HepG2 (cell line): ENCODE measurements at regions not wholly inside any gene's neighbourhood (a gene's known extent, or its start where the extent isn't known, plus 50 kb on each side); places are given as distances from the start of the nearest gene placed in this dataset.
"Not testable (repeated sequence)": the region's sequence is repeated elsewhere in the genome, so short reads cannot be mapped to it uniquely, and the experiment has no call there.

ENCODE experiments used
- CEBPZ ChIP-seq: IDR thresholded peaks from 2 replicates; pipeline ENCODE4 v1.6.1; 2012; ENCODE audit warnings: low read length, improper control_type of control experiment
- CREM ChIP-seq, 2 experiments: sonication (generic) in 1 of 2; formaldehyde crosslinking in 1 of 2; IDR thresholded peaks; 2 replicates each; pipeline versions ENCODE4 v1.4.0 to v1.6.1; 2016 to 2020; ENCODE audit warnings: antibody characterized with exemption in 1 of 2, mild to moderate bottlenecking in 1 of 2, missing genetic modification reagents in 1 of 2
- EED ChIP-seq: sonication (generic); formaldehyde crosslinking; IDR thresholded peaks from 2 replicates; pipeline ENCODE4 v1.5.0; 2020; ENCODE audit warnings: mild to moderate bottlenecking, missing genetic modification reagents
- GZF1 ChIP-seq: sonication (generic); formaldehyde crosslinking; IDR thresholded peaks from 2 replicates; pipeline ENCODE4 v1.5.1; 2020; ENCODE audit warnings: mild to moderate bottlenecking, missing genetic modification reagents
- HDAC1 ChIP-seq: sonication (generic); formaldehyde crosslinking; IDR thresholded peaks from 2 replicates; pipeline ENCODE4 v1.5.1; 2020; ENCODE audit warnings: mild to moderate bottlenecking, missing genetic modification reagents
- NFE2L2 ChIP-seq: fragments of 150-350 bp; IDR thresholded peaks from 2 replicates; pipeline ENCODE4 v1.6.1; 2014; ENCODE audit warnings: low read length
- RAD21 ChIP-seq: fragments of 450-650 bp; formaldehyde crosslinking; IDR thresholded peaks from 2 replicates; pipeline ENCODE4 v1.5.0; 2020; ENCODE audit warnings: mild to moderate bottlenecking
- RFXAP ChIP-seq: sonication (generic); formaldehyde crosslinking; IDR thresholded peaks from 2 replicates; pipeline ENCODE4 v1.4.0; 2020; ENCODE audit warnings: missing genetic modification reagents, borderline replicate concordance
- ZNF383 ChIP-seq: sonication (generic); formaldehyde crosslinking; IDR thresholded peaks from 2 replicates; pipeline ENCODE4 v1.4.0; 2020; ENCODE audit warnings: missing genetic modification reagents, mild to moderate bottlenecking, borderline replicate concordance
- ZNF451 ChIP-seq: sonication (generic); formaldehyde crosslinking; IDR thresholded peaks from 2 replicates; pipeline ENCODE4 v1.5.0; 2020; ENCODE audit warnings: mild to moderate bottlenecking, missing genetic modification reagents

GRCh38 chr1:60913708-60914107 lies 168.7 kb upstream of the NFIA start:
- TF ChIP-seq ZNF451 (CRISPR knock-in tag); GZF1 (CRISPR knock-in tag); RAD21; EED (CRISPR knock-in tag); HDAC1 (CRISPR knock-in tag); ZNF383 (CRISPR knock-in tag); CREM (IDR thresholded peaks at IDR 0.05); CREM (CRISPR knock-in tag; IDR thresholded peaks at IDR 0.05); NFE2L2; CEBPZ; RFXAP (CRISPR knock-in tag): not testable (repeated sequence)
